GM11168 (cell line): ENCODE measurements at regions not wholly inside any gene's neighbourhood (a gene's known extent, or its start where the extent isn't known, plus 50 kb on each side); places are given as distances from the start of the nearest gene placed in this dataset.

Source experiments
- in situ Hi-C: fragments of 300-500 bp; cut with MboI; formaldehyde crosslinking; loops from one replicate; pipeline ENCODE4 v1.12.0; 2022; ENCODE audit warnings: low sequenced_read_pairs; ENCODE audit not compliant: unreplicated experiment

DNA sequence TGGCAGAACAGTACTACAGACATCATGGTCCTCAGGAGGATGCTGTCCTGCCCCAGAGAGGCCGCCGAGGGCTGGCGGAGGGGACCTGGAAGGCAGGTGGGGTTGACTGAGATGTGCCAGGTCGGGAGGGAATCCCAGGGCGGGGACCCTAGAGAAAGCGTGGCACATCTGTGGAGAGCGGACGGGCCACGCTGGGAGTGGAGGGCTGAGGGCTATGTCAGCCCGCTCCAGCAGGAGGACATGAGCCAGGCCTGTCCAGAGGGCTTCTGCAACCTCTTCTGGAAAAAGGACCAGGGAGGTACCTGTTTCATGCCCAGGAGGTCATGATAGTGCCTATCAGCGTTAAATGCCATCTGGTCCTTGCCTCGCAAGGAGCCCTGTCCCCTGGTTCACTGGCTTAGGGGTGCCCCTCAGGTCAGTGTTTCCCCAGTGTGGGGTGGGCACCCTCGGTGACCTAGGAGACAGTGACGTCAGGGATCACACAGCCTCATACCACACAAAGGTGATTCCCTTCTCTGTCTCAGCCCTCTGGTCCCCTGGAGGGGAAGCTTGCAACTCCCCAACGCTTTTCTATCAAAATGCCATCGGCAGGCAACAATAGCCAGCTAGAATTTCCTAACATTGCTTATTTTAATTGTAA, 103.6 kb upstream of the IER5L start:
- in situ Hi-C loops, result no loop called here

DNA sequence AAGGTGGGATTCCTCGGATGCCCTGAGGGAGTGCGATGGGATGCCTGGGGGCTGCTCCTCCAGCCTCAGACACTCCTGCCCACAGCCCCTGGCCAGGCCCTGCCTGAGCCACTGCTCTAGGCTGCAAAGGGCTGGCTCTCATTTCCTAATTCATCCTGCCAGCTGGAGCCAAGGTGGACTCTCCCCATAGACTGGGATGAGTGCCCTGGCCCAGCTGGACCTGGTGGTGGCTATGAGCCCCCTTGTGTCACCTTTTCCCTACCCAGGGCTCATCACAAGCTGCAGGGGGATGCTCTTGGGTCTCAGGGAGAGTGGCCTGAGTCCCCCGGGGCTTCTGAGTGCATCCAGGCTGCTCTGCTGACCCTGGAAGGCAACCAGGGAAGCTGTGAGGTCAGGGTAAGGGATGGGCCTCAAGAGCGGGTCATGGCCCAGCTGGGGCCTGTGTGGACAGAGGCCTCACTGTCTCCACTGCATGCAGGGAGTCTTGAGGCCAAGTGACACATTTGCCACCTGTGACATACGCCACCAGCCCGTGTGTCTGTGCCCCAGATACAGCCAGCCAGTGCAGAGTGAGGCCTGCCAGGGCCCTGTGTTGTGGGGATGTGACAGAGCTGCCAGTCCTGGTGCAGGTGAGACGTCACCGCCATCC, 102.7 kb upstream of the IER5L start:
- in situ Hi-C loops, result no loop called here

DNA sequence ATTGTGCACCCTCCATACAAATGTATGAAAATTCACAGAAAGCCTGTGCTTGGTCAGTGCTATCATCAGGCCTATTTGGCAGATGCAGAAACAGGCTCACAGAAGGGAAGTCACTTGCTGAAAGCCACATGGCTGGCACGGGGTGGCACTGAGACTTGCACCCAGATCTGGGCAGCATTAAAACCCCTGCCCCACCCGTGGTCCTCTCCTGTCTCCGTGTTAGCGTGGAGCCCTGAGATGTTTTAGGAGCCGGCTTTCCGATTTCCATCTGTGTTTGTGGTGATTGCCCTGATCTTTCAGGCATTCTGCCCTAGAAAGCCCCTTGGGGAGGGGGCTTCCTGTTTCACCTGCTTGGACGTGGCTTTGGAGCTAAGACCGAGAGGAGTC, 102.2 kb upstream of the IER5L start:
- in situ Hi-C loops, result no loop called here

DNA sequence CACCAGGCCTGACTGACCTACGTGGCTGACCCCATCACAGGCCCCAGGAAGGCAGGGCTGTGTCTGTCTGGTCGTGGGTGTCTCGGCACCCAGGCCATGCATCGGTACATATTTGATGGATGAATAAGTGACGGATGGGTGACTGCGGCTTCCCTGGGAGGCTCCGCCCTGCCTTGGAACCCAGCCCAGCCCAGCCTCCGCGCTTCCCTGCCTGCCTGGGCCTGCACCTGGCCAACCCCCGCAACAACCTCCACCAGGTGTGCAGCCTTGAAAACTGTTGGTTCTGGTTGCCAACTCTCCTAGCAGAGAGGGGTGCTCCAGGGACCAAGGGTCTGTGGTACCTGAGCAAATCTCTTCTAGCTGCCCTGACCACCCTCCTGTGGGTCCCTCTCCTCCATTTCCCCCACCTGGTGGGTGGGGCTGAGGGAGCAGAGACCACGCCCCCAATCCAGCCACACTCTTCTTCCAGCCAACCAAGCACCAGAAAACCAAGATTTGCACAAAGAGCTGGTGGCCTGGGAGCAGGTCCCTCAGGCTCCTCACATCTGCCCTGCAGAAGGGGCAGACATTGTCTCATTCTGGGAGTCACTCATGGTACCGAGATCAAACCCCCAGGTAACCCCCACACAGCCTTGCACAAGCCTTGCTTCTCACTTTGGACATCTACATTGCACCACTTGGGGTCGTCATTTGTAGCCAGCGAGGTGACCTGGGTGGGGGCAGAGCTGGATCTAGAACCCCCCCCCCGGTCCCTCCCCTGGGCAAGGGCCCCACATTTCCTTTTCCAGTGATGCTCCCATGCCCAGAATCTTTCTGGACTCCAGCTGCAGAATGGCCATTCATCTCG, 100.6 kb upstream of the IER5L start:
- in situ Hi-C loops, result no loop called here

DNA sequence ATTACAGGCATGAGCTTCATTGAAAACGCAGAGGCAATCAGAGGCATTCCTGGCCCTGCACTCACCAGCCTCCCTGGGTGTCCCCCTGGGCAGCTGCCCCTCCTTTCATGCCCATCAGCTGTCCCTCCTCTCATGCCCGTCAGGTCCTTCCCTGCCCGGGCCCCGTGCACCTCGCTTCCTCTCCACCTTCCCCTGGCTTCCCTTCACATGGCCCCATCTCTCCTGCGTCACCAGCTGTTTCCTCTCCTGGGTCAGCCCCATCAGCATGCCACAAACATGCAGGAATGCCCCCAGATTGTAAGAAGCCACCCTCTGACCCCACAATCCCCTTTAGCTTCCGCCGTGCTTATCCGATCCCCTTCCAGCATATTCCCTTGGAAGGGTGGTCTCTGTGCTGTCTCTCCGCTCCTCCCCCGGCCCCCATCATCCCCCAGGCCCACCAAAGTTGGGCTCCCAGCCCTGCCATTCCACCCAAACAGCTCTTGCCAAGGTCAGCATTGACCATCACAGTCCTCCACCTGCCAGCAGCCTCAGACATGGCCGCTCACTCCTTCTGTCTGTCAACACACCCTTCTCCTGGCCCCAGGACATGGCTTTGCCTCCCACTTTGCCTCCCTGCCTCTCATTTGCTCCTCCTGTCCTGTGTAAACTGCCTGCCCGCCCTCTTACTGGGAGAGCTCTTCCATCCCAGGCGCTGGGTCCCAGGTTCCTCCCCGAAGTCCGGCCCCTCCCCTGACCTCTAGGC, 98.6 kb upstream of the IER5L start:
- in situ Hi-C loops, result no loop called here

DNA sequence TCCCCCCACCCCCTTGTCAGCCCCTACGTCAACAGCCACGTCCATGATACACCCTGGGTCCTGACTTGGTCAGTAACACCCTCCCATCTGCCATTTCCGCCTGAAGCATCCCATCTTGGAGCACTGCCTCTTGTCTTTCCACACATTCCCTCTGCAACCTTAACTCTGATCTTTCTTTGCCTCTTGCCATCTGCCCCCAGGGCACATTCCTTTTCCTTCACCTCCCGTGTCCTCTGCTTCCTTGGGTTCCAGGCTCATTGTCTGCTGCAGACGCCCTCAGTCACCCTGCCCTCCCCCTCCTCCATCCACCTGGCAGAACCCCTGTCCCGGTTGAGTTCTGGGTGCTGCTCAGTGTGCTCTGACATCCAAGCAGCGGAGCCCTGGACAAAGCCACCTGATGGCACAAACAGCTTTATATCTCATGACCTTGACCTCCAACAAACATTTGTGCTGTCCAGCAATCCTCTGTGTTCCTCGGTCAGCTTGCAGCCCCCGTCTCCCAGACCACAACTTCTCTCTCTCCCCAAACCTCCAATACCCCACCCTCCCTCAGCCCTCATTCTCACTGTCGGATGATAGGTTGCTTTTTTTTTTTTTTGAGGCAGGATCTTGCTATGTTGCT, 97.7 kb upstream of the IER5L start:
- in situ Hi-C loops, result no loop called here

DNA sequence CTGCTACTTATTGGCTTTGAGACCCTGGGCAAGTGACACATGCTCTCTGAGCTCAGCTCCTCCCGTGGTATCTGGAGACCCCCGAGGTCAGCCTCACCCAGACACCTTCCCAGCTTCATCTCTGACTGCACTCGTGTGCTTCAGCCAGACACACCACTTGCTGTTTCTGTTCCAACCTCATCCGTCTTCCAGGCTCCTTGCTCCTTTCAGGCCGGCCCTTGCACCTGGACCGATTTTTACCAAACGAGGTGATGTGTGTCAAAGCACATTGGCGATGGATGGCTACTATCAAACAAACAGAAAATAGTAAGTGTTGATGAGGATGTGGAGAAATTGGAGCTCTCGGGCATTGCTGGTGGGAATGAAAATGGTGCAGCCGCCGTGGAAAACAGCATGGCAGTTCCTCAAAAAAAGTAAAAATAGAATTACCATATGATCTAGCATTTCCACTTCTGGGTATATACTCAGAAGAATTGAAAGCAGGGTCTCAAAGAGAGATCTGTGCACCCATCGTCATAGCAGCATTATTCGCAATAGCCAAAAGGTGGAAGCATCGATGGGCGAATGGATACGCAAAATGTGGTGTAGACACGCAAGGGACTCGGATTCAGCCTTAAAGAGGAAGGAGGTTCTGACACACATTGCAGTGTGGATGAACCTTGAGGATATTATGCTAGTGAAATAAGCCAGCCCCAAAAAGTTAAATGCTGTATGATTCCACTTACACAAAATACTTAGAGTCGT, 96.1 kb upstream of the IER5L start:
- in situ Hi-C loops, result no loop called here

DNA sequence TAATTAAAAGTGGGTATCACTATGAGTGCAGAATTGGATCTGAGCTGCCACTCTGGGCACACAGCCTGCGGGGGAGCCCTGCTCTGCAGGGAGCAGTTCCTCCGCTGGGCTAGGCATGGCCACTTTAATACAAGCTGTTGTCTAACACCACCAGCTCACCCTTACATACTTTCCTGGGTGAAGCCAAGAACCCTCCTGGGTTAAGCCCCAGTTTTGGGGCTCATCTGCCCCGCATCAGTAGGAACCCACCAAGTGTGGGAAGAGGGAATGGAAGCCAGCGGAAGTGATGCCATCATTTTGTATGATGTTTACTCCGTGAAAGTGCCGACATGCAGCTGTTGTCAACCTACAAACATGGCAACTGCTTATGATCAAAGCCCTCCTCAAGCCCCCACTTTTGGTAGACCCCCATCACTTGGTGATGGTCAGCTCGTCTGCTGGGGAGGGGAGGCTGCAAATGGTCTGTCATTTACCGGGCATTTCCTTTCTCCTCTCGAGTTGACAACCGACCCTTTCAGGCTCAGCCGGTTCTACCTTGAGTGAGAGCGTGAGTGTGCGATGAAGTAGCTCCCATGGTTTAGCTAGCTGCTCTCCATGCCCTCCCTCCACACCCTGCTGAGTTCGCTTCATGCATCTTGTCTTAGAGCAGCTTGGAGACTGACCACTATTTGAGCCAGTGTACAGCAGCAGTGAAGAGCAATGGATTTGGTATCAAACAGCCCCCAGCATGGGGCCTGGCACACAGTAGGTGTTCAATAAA, 95.3 kb upstream of the IER5L start:
- in situ Hi-C loops, result no loop called here

DNA sequence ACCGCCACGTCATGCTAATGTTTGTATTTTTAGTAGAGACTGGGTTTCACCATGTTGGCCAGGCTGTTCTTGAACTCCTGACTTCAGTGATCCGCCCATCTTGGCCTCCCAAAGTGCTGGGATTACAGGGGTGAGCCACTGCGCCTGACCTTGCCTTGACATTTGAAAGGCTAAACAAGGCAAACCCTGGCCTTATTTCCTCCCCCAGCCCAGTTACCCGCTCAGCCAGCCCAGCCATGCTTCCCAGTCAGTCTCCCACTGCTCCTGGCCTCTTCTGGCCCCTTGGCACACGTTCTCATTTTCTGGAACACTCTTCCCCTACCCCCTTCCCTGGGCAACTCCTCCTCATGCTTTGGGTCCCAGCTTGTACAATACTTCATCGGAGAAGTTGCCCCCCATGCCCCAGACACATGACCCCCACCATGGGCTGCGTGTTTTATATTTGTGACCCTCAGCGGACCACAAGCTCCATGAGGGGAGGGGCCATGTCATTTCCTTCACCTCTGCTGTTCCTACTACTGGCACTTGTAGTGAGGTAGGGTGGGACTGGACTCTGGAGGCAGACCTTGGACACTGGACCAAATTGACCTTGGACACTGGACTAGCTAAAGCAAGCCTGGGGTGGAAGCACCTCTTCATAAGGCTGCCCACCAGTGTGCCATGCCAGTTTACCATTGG, 94.4 kb upstream of the IER5L start:
- in situ Hi-C loops, result no loop called here

DNA sequence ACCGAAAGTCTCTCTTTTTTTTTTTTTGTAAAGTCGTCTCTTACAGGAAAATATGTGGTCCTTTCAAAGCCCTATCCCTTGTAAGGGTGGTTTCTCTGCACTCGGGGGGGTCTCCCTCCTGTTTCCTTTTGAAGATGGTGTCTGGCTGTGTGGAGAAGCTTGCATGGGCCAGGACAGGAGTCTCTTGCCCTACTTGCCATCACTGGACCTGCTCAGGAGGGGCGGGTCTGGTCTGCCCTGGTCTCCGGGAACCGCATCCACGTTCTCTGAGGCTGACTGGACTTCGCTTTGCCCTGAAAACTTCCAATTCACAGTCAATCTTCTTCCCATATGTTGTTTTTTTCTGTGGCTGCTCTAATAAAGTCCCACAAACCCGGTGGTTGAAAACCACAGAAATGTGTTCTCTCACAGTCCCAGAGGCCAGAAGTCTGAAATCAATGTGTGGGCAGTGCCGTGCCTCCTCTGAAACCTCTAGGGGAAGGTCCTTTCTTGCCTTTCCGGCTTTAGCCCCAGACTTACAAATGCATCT, 92.9 kb upstream of the IER5L start:
- in situ Hi-C loops, result no loop called here

DNA sequence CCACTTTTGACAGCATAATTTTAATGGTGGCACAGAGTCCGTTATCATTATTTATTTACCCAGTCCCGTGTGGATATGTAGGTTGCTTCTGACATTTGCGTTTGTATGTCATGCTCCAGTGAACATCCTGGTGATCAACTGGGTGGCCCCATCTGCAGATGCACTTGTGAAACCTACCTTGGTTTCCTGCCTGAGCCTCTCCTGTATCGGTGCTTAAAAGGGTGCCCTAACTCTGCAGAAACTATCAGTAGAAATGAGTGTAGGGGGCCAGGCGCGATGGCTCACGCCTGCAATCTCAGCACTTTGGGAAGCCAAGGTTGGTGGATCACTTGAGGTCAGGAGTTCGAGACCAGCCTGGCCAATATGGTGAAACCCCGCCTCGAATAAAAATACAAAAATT, 92.1 kb upstream of the IER5L start:
- in situ Hi-C loops, result no loop called here

DNA sequence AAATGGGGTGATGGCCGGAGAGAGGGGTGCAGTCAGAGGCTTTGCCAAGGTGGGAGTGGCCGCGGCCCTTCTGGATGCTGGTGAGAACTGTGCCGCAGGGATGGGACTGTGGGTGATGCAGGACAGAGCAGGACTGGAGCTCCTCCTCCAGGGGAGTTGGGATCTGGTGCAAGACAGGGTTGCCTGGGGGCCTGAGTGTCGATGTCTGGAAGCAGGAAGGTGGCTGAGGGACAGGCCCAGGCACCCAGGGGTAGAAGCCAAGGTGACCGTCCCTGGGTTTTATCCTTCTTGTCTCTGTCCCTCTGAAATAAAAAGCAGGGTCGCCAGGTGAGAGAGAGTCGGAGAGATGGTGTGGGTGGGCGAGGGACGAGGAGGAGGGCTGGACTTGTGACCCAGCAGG, 89.1 kb upstream of the IER5L start:
- in situ Hi-C loops, result no loop called here

DNA sequence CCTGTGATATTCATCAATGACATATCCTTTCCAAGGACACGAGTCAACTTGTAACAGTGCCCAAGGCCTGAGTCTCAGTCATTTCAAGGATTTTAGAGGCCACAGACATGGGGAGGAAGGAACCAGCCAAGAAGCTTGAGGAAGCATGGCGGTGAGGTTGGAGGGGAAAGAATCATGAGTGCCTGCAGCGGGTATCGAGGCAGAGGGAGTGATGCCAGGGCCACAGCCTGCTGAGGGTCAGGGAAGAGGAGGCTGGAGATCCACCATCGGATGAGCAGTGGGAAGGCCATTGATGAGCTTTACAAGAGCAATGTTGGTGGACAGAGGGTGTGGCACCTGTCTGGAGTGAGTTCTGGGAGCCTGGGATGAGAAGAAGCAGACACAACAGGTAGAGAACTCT, 88.5 kb upstream of the IER5L start:
- in situ Hi-C loops, result no loop called here

DNA sequence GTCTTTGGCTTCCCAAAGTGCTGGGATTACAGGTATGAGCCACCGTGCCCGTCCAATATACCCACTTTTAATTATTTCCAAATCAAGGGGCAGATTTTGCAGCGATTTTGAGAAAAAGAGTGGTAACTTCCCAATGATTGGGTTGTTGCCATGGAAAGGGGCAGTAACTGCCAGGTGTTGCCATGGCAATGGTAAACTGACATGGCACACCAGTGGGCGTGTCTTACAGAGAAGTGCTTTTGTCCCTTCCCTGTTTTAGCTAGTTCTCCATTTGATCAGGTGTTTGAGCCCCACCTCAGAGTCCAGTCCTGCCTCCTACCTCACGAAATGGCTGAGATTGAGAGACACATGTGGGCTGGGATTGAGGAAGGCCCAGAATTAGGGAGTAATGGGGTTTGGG, 86.3 kb upstream of the IER5L start:
- in situ Hi-C loops, result no loop called here

DNA sequence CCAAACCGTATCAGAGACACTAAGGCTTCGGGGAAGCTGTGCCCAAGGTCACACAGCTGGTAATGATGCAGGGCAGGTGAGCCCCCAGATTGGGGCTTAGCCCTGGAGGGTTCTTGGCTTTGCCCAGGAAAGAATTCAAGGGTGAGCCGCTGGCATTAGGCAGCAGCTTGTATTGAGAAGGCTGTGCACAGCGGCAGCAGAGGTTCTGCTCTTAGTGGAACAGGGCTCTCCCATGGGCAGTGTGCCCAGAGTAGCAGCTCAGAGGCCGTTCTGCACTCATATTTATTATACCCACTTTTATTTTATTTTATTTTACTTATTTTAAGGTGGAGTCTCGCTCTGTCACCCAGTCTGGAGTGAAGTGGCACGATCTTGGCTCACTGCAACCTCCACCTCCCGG, 85.8 kb upstream of the IER5L start:
- in situ Hi-C loops, result no loop called here

DNA sequence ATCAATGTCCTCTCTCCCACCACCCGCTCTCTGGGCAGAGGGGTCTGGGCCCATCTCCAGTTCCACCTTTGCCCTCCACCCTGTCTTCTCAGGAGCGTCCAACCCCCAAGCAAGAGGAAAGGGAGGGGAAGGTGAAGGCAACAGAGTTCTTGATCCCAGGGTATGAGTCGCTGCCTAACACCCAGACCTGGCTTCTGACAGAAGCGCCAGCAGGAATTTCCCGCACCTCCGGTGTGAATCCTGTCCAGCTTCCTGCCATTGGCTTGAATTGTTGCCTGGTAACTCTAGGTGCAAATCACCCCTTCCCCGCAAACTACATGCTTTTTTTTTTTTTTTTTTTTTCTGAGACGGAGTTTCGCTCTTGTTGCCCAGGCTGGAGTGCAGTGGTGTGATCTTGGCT, 84.2 kb upstream of the IER5L start:
- in situ Hi-C loops, result no loop called here

DNA sequence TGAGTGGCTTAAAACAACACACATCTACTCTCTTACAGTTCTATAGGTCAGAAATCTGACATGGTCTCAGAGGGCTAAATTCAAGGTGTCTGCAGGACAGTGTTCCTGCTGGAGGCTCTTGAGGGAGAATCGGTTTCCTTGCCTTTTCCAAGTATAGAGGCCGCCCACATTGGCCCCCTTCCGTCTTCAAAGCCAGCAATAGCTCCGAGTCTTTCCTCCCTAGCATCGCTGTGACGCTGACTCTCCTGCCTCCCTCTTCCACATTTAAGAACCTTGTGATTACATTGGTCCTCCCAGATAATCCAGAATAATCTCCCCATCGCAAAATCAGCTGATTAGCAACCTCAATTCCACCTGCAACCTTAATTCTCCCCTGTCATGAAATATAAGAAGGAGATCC, 81.3 kb upstream of the IER5L start:
- in situ Hi-C loops, result no loop called here

DNA sequence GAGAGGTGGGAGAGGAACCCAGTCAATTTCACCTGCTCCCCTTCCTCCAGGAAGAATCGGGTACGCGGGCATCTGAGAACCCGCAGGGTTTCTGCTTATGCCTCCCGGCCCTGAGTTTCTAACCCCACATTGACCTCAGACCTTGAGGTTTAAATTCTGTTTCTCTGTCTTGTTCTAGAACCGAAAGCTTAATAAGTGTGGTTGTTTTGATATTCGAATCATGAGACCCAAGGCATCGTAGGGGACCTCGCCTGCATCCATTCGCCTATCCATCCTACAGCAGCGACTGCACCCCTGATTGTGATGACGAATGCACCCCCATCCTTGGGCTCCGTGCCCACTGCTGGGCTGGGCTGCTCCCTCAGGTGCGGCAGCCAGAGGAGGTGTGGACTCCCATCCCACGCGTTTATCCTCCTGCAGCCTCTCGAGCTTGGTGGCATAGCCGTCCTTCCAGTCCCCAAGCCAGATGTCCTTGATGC, 80.8 kb upstream of the IER5L start:
- in situ Hi-C loops, result no loop called here
